H4 (cell line): ENCODE measurements at regions not wholly inside any gene's neighbourhood (a gene's known extent, or its start where the extent isn't known, plus 50 kb on each side); places are given as distances from the start of the nearest gene placed in this dataset.

ENCODE experiments used
- DNase-seq: peaks from one replicate; pipeline ENCODE4 v3.0.0-alpha.2; 2015; ENCODE audit warnings: low spot score

- no peak for DNase-seq
Observed at GRCh38 chr2:123086613-123087385, 938.3 kb upstream of the CNTNAP5 start.

DNA sequence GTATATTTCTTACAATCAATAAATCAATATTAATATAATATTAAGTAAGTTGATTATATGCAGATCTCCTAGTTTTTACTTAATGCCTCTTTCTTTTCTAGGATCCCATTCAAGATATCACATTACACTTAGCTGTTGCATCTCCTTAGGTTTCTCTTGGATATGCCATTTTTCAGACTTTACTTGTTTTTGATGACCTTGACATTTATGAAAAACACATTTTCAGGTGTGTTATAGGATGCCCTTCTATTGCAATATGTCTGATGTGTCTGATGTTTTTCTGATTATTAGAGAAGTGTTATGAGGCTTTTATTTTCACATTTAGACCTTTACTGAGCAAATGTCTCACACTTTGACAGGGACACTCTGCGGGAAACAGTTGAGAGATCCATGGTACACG, 933.6 kb upstream of the CNTNAP5 start:
- no peak for DNase-seq

- DNase-seq, result no peak
Observed at GRCh38 chr2:123093199-123093598, 931.9 kb upstream of the CNTNAP5 start.

GRCh38 chr2:123095219-123095835, 929.8 kb upstream of the CNTNAP5 start:
- DNase-seq, result no peak

DNA sequence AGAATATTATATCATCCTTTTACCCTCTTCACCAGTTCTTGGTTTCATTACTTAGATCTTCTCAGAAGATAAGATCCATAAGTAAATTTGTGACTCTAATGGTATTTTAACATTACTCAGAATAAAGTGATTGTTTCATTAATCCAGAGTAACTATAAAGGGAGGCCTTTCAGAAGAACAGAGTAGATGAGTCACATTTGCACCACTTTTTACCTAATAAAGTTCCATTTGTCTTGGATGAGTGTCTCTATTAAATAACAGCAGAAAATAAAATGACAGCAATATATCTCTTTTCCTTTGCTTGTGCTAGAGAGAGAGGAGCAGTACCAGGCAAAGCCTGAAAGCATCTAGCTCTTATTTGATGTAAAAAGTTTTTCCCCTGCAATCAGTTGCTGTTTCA, 926.5 kb upstream of the CNTNAP5 start:
- no peak for DNase-seq

DNA sequence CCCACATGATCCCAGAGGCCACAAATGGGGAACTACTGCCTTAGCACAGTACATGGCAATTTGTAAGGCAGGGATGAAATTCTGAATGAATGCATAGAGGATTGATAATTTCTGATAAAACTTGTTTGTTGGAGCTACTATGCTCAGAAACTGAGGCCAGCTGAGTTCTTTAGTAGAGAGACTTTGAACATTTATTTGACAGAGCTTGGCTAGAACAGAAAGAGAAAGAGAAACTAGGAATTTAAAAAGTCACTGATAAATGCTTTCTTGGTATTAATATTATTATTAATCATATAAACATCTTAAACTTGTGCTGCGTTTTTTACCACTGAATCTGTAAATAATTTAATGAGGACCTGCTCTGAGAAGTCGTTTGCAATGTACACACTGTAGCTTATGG, 923.7 kb upstream of the CNTNAP5 start:
- DNase-seq, result no peak

DNA sequence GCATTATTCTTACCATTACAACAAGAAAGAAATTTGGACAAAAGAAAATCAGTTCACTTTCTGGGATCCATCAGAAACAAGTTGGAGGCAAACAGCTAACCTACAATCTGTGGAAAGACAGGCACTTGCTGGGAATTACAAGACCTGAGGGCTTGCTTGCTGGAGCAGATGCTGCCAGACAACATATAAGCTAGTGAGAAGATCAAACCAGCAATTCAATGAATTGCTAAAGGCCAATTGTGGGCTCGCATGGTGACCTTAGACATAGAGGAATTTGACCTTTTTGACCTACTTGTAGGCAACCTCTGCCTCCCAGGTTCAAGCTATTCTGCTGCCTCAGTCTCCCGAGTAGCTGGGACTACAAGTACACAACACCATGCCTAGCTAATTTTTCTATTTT, 921.2 kb upstream of the CNTNAP5 start:
- no peak for DNase-seq

GRCh38 chr2:123116595-123116994, 908.5 kb upstream of the CNTNAP5 start:
- DNase-seq, result no peak

DNA sequence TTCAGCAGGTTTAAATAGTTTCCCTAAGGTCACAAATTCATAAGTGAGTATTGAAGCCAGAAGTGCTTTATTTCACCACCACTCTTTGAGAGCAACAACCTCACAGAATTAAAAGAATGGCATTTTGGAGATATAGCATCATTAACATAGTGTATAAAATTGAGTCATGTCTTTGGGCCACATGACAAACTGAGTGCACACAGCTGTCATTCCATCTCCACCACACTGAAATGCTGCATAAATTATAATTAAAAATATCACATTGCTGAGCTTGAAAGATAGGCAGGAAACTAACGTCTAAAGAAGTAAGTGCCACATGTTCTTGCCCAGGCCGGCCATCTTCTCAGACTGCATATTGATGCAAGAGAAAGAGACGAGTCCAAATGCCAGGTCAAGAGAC, 897.9 kb upstream of the CNTNAP5 start:
- no peak for DNase-seq

DNA sequence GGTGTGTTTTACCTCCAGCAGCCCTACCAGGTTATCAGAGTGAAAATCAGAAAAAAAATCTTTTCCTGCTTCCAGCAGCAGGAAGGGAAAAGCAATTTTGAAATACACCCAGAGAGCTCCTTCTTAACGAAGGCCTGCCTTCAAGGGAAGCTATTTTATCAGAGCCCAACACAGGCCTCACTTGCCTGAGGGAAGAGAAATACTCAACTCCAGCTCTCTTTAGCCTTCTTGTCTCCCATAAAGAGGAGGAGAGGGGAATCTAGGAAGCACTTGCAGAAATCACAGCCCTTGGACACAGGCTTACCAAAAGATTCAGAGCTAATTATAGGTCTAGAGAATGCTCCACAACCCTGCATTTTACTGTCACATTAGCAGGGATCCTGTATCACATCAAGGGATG, 896.1 kb upstream of the CNTNAP5 start:
- DNase-seq, result no peak

DNA sequence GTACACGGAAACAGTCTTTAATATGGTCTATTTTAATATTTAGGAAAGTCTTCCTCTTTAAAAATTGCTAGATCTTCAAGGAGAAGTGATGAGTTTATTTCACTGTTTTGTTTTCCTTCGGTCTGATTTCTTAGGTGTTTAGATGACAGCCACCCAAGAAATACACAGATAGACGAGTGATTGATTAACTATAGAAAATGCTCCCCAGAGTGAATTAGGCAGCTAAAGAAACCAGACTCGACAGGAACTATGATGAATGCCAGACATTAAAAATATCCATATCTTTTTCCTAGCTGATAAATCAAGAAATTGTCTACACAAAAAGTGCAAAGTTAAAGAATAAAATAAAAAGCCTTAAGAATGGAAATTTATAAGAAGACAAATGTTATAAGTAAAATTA, 888.7 kb upstream of the CNTNAP5 start:
- DNase-seq, result no peak

GRCh38 chr2:123144082-123144481, 881.0 kb upstream of the CNTNAP5 start:
- DNase-seq, result no peak

DNA sequence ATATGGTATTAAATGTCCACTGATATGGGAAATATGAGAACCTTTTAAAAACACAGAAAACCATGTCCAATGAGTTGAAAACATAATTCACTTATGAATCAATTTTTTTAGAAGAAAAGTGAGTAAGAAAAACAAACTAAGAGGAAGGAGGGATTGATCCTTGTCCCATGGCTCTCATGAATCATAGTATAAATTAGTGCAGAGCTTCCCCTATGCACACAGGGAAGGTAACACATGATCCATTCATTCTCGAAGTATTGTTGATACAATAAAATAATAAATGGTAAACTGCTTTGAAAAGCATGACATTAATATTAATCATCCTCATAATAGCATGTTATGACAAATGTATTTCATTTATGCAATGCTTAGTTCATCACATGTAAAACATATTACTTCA, 872.0 kb upstream of the CNTNAP5 start:
- DNase-seq, result no peak

- no peak for DNase-seq
Observed at GRCh38 chr2:123154195-123154594, 870.9 kb upstream of the CNTNAP5 start.

DNA sequence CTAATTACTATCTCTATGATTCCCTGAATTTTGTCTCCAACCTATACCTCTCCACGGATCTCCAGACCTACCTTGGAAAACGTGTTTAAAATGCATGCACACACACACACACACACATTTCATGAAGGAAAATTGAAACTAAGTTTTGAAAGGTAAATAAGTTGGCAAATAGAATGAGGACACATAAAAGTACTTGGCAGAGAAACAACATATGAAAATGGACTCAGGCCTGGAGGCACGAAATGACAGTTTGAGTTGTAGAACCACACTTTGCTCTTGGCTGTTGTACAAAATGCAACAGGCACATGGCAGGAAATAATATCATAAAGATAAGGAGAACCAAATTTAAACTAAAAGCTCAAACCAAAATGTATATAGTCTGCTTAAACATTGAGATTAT, 868.1 kb upstream of the CNTNAP5 start:
- DNase-seq, result no peak

DNA sequence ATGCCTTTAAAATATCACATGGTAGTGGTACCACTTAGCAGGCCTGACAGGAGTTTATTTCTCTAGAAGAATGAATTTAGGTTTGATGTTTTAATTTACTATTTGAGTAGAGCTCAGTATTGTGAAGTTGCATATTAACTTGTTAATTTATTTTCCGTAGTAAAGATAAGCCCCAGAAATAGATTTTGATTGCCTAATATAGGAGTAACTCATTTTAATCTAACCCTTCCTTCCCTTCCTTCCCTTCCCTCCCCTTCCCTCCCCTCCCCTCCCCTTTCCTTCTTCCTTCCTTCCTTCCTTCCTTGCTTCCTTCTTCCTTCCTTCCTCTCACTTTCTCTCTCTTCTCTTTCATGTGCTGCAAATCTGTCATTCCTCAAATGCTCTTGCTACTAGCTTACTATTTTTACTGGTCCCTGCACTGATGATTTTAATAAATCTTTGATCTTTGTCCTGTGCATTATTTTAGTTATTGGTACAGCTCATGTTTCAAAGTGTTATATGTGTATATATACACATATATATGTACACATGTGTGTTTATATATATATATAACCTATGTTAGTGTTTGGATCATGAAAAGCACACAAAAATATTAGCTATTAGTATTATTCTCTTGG, 862.6 kb upstream of the CNTNAP5 start:
- DNase-seq, result no peak

DNA sequence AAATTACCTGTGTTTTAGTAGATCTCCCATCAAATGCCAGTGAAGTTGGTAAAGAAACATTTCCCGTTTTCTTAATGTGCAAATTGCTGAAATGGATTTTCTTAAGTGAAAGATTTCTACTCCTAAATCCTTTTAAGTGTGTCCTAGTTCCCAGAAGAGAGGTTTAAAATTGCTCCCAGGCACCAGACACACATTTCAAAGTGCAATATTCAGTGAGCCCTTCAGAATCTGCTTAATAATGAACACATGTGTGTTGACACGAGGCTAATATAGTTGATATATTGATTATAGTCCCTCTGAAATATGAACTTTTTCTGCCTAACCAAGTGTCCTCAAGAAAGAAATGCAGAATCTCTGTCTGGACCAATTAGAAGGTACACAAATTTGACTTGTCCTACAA, 861.7 kb upstream of the CNTNAP5 start:
- no peak for DNase-seq

DNA sequence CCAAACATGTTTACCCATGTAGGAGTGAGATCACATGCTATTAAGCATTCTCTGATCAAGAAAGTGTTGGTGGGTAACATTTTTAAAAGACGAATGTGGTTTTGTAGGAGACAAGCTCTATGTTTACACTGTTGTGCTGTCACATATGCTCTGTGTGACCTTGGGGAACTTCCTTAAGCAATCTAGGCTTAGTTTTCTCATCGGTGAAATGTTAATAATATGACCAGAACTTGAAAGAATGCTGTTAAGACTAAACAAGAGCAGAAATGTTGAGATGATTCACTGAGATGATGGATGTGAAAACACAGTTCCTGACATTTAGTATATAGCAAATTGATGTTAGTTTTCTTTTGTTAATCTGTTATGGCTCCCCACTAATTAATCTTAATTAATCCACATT, 860.9 kb upstream of the CNTNAP5 start:
- no peak for DNase-seq

DNA sequence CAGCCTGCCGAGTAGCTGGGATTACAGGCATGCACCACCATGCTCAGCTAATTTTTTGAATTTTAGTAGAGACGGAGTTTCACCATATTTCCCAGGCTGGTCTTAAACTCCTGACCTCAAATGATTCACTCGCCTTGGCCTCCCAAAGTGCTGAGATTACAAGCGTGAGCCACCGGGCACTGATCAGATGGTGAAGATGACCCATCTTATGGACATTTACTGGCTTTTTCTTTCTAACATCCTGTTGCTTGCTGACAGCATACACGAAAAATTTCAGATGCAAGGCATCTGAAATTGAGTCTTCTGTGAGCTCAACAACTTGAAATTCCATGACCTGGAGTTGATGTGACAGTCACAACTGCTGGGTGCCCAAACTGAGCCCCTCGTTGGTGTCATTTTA, 859.5 kb upstream of the CNTNAP5 start:
- no peak for DNase-seq

DNA sequence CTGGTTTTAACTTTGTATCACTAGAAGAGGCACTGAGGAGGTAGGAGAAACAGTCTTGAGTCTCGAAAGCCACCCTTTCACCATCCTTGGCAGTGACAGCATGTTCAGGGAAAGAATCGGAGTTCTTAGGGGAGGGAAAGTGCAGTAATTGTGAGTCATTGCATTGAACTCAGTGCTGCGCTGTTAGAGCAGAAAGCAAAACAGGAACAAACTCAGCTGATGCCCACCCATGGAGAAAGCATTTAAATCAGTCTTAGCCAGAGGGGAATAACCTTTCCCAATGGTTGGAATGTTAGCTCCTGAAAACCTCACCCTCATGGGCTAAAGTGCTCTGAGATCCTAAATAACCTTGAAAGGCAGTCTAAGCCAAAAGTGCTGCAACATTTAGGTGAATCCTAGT, 845.6 kb upstream of the CNTNAP5 start:
- DNase-seq, result peak; percentile 15

DNA sequence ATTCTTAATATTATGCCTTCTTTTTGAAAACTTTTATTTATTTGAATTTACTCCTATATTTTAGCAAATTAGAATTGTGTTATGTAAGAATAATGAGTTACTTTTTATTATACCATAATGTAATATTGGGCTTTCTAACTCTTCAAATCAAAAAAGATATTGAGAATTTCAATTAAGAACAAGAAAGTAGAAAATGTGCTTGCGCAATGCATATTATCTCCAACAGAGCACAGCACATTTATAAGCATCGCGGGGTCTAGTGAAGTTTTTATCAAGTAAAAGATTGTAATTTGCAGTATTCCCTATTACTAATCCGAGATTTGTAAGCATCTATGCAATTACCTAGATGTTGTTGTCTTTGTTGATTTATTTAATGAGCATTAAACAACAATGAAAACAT, 829.1 kb upstream of the CNTNAP5 start:
- DNase-seq, result no peak

- DNase-seq, result no peak
Observed at GRCh38 chr2:123200035-123200434, 825.1 kb upstream of the CNTNAP5 start.

GRCh38 chr2:123207245-123207644, 817.8 kb upstream of the CNTNAP5 start:
- no peak for DNase-seq
